ENCODE measurements at regions not wholly inside any gene's neighbourhood (a gene's known extent, or its start where the extent isn't known, plus 50 kb on each side); places are given as distances from the start of the nearest gene placed in this dataset.
"Not testable (repeated sequence)": the region's sequence is repeated elsewhere in the genome, so short reads cannot be mapped to it uniquely, and the experiment has no call there.

DNA sequence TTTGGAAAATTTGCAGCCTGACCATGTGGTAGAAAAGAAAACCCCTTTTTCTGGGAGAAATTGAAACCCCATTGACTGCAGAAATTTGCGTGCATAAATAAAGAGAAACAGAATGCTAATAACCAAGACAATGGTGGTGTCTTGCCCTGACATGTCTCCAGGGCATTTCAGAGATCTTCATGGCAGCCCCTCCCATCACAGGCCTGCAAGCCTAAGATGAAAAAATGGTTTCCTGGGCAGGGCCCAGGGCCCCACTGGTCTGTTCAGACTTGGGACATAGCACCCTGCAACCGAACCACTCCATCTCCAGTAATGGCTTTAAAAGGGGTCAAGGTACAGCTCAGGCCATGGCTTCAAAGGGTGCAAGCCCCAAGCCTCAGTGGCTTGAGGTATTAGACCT, 71.6 kb upstream of the SGIP1 start:
- DNase-seq: no peak

DNA sequence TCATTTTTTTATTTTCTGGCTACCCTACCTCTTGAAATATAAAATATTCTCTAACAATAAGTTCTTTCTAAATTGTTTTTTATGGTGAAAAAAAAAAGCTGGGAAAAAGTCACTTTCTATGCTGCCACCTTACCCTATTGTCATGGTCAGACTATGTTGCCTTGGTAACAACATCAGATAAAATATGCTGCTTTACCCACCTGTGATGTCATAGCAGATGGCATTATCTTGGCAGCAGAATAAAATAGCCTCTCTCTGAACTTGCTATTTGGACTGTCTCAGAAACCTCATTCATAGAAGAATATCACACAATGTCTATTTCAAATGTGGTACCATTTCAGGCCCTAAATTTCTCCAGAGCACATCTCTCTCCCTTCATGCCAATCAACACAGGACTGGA, 69.6 kb upstream of the SGIP1 start:
- DNase-seq: no peak

- peak; percentile 99 for DNase-seq
These were observed 69.2 kb upstream of the SGIP1 start for GRCh38 chr1:66464802-66465201.

- peak; percentile 89 for DNase-seq
These were observed 67.3 kb upstream of the SGIP1 start for GRCh38 chr1:66466695-66467094.

- no peak for DNase-seq
These were observed 65.2 kb upstream of the SGIP1 start for GRCh38 chr1:66468722-66469121.

- no peak for DNase-seq
These were observed 58.0 kb upstream of the SGIP1 start for GRCh38 chr1:66475940-66476339.

DNA sequence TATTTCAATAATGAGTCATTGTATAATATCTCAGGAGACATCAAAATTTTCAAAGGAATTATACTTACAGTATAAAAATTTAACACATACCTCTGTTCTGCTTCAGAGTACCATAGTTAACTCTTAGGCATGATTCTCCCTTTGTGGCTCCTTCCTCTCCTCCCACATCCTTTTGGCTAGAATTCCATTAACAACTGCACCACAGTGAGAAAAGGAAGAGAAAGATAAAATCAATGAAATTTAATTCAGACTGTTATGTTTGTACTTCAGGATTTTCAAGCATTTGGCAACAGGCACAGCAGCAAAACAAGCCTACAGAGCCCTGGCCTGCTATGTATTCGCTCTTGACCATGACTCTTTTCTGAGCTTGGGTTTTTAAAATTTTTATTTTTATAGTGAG, 57.2 kb upstream of the SGIP1 start:
- DNase-seq: peak; percentile 79

- DNase-seq: peak; percentile 86
These were observed 55.8 kb upstream of the SGIP1 start for GRCh38 chr1:66478116-66478515.

- DNase-seq: no peak
These were observed 53.8 kb upstream of the SGIP1 start for GRCh38 chr1:66480162-66480561.

DNA sequence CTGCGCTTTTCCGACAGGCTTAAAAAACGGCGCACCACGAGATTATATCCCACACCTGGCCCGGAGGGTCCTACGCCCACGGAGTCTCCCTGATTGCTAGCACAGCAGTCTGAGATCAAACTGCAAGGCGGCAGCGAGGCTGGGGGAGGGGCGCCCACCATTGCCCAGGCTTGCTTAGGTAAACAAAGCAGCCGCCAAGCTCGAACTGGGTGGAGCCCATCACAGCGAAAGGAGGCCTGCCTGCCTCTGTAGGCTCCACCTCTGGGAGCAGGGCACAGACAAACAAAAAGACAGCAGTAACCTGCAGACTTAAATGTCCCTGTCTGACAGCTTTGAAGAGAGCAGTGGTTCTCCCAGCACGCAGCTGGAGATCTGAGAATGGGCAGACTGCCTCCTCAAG, 52.7 kb upstream of the SGIP1 start:
- DNase-seq: not testable (repeated sequence)

Measured in fibroblast of skin of back (primary cell).